EH (cell line): ENCODE measurements at regions not wholly inside any gene's neighbourhood (a gene's known extent, or its start where the extent isn't known, plus 50 kb on each side); places are given as distances from the start of the nearest gene placed in this dataset.
A peak's percentile ranks its signal among the peaks of the same experiment; 100 is the strongest.
"Not testable (repeated sequence)": the region's sequence is repeated elsewhere in the genome, so short reads cannot be mapped to it uniquely, and the experiment has no call there.

Experiments used
- DNase-seq: peaks from one replicate; pipeline ENCODE4 v3.0.0-alpha.2; 2015; ENCODE audit warnings: low read depth

DNA sequence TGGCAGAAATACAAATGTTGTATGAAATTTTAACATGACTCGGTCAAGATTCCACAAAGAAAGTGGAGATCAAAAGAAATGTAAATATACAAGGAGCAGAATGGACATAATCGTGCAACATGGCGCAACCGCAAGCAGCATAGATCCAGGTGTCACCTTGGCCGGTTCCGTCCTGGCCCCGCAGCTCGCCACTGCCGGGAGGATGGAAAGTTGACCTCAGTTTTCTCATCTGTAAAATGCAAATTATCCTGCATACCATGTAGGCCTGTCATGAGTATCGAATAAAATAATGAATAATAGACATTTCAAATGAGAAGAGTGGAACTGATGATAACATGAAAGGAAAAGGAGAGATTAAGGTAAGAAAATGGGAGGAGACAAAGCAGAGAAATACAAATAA lies 427.3 kb upstream of the SMIM21 start:
- DNase-seq, result no peak

GRCh38 chr18:75854174-75854573 lies 426.7 kb upstream of the SMIM21 start:
- peak; percentile 7 for DNase-seq

DNA sequence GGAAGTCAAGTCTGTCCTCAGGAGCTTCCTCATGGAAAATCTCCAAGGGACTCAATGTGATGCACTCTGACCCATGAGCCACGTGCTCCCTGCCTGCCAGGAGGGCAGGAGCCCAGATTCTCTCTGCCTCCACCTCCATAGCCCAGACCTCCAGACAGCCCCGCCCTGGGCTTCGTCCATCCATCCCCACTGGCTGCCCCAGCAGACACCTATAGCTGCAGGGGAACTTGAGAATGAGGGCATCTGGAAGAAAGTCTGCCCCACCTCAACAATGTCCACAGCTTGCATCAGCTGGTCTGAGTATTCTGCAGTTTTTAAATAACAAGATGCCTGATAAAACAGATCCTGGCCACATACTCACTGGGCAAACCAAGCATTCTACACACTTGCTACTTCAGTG lies 418.8 kb upstream of the SMIM21 start:
- DNase-seq, result no peak

DNA sequence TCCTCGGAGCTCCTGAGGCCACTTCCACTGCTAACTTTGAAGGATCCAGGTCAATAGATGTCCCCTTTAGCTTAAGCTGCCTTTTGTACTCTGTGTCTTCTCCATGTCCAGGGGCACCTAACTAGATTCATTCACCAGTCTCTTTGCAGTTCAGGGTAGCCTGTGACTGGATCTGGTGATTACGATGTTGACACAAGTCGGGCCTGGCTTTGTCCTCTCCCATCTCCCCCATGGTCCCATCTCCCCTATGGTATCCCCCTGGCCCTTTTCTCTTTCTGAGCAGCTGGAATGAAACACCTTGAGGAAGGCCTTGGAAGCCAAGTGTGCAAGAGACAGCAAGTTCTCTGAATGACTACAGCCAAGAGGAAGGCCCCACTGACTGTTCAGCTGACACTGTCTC lies 417.9 kb upstream of the SMIM21 start:
- no peak for DNase-seq

DNA sequence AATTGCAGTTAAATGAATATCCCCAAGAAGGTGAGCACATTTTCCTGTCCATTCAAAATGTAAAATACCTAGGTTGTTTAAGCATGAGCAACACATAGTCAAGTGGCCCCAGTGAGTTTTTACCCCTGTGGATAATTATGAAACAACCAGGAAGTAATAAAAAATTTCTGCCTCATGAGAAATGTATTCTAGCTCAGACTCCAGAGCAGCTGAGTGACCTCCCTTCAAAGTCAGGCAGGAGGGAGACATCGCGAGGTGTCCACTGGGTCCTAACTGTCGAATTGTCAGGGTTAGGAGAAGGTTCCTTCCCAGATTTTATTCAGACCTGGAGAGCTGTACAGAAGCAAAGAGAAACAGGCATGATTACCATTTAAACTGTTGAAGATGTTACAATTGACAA lies 416.6 kb upstream of the SMIM21 start:
- DNase-seq, result no peak

- no peak for DNase-seq
These were observed 412.6 kb upstream of the SMIM21 start for GRCh38 chr18:75840131-75840530.

- not testable (repeated sequence) for DNase-seq
These were observed 412.2 kb upstream of the SMIM21 start for GRCh38 chr18:75839686-75840085.

DNA sequence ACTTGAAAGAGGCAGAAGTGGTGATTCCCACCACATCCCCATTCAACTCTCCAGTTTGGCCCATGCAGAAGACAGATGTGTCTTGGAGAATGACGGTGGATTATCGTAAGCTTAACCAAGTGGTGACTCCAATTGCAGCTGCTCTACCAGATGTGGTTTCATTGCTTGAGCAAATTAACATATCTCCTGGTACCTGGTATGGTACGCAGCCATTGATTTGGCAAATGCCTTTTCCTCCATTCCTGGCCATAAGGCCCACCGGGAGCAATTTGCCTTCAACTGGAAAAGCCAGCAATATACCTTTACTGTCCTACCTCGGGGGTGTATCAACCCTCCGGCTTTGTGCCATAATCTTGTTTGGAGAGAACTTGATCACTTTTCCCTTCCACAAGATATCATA lies 411.5 kb upstream of the SMIM21 start:
- DNase-seq, result no peak

- DNase-seq, result no peak
These were observed 409.8 kb upstream of the SMIM21 start for GRCh38 chr18:75837316-75837715.

GRCh38 chr18:75836516-75836915 lies 409.0 kb upstream of the SMIM21 start:
- DNase-seq, result no peak

GRCh38 chr18:75831960-75832359 lies 404.5 kb upstream of the SMIM21 start:
- DNase-seq, result no peak

GRCh38 chr18:75830828-75831227 lies 403.3 kb upstream of the SMIM21 start:
- no peak for DNase-seq

- DNase-seq, result no peak
These were observed 401.6 kb upstream of the SMIM21 start for GRCh38 chr18:75829091-75829490.

DNA sequence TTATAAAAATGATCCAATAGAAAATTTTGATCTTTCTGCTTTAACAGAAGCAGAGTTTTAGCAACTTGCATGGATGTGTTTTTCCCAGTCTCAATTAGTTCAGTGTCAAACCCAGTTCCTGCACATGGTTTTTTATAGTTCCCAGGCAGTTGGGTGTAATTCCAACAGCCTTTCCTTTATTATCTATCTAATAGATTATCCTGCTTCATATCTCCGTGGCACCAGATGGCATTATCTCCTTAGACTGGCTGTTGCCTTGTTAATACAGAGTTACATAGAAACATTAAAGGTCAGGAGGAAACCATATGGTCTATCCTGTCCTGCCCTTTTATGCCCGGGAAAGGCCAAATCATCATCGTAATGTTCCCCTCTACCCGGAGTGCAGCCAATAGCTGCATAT lies 400.9 kb upstream of the SMIM21 start:
- DNase-seq, result no peak

DNA sequence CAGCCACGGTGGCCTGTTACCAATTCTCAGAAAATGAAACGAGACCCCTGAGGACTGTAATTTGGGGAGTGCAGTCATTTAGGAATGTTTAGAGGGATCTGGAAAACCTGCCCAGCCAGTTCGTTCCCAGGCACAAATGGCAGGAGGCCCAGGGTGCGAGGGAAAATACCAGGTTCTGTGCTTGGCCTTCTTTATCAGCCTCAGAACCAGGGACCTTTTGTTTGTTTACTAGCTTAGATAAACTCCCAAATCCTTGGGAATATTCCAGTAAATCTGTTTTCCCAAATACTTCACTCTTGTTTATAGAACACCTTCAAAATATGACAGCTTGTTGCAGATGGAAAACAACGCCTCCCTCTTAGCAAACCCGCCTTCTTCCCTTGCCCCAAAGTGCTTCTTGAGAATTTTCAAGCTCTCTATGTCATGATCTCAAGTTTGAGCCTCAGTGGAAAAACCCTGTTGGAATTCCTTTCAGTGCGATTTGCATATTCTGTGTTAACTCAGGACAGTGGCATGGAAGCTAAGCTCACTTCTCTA lies 400.3 kb upstream of the SMIM21 start:
- no peak for DNase-seq

DNA sequence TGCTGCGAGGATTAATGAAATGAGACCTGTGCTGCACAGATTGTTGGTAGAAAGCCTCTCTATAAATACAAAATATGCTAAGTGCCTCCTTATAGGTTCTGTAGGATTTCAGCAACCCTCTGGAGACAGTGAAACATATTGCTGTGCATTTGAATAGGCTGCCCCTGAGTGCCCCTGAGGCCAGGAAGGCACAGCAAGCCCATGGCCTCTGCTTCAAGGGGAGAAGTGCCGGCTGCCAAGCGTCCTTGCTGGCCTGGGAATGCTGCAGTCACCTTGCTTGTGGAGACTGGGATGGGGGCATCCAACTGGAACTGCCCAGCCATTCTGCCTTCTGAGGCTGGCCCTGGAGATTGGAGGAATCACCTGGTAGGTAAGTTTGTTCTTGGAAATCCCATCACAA lies 397.2 kb upstream of the SMIM21 start:
- DNase-seq, result no peak

DNA sequence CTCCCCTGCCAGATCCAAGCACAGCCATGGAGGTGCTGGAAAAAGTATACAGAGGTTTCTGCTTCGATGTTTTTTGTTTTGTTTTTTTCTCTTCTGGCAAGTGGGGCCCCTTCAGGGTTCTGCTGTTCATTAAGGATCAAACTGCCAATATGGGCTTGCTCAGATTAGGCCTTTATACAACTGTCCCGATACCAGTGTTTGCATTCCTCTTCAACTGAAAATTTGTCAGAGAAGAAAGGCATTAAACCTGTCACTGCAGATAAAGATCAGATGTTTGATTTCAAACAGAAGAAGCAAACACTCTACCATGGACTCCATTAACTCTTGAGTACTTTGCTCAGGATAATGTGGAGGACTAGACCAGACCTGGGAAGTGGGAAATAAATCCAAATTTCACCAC lies 396.0 kb upstream of the SMIM21 start:
- no peak for DNase-seq

GRCh38 chr18:75818383-75818782 lies 390.9 kb upstream of the SMIM21 start:
- no peak for DNase-seq

GRCh38 chr18:75815767-75816166 lies 388.3 kb upstream of the SMIM21 start:
- no peak for DNase-seq

- DNase-seq, result no peak
These were observed 385.3 kb upstream of the SMIM21 start for GRCh38 chr18:75812761-75813160.

- peak; percentile 9 for DNase-seq
These were observed 383.6 kb upstream of the SMIM21 start for GRCh38 chr18:75810961-75811551.

- peak; percentile 3 for DNase-seq
These were observed 383.0 kb upstream of the SMIM21 start for GRCh38 chr18:75810516-75810915.

DNA sequence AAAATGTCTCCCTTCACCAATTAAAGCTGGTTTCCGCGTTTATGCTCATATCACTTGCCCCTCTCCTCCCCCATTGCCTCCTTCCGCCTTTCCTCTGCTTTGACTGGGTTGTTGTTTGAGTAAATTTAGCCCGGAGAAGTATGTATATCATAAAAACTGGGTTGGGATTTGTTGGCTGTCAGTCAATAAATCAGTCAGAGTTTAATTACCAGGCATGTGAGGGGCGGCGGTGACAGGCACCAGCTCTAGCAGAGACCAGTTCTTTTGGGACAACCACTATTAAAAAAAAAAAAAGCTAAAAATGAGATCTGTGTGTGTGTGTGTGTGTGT lies 382.4 kb upstream of the SMIM21 start:
- DNase-seq, result no peak

DNA sequence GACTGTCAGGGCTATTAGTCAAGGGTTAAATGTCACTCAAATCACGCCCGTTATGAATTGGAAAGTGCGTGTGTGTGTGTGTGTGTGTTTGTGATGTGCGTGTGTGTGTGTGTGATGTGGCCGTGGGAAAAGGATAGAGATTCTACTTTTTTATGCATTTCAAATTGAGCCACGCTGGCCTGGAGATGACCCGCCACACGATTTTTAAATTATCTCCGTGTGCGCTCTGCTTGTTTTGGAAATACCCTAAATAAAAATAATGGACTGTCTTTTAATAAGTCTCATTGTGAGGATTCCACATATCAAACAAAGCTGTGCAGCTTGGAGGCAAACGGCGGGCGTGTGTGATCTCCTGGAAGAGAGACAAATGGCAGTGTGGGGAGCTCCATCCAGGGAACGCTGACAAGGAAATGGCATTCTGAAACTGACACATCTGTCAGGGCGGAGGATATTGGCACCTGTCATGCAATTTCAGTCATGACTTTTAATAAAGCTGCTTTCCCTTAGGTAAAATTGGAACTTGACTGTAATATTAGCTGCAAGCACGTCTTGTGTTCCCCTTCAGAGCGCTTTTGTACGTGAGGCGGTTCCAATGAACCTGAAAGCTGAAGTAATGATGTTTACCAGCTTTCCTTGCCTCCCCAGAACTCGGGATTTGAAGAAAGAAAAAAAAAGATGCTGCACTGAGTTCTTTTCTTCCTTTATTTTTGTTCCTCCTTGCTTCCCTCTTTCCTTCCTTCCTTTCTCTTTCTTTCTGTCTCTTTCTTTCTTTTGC lies 381.8 kb upstream of the SMIM21 start:
- no peak for DNase-seq
